ENCODE measurements at regions not wholly inside any gene's neighbourhood (a gene's known extent, or its start where the extent isn't known, plus 50 kb on each side); places are given as distances from the start of the nearest gene placed in this dataset.

GRCh38 chr3:76699846-76700245 is 340.1 kb upstream of the ROBO2 start:
- H2AFZ ChIP-seq (ENCODE audit: low read length, unreplicated experiment): no peak overlapping the region
- no peaks in the 10 kb centered on the region for H3K4me1 ChIP-seq (ENCODE audit: control insufficient read depth, insufficient read depth, low read length, unreplicated experiment)
- H3K79me2 ChIP-seq (ENCODE audit: control insufficient read depth, insufficient read depth, low read length, unreplicated experiment): no peaks in the 10 kb centered on the region
- no peak overlapping the region for H3K4me3 ChIP-seq (ENCODE audit: low read depth, low read length)
- H3K27me3 ChIP-seq (ENCODE audit: insufficient read depth, low read length): no peaks in the 10 kb centered on the region
- H3K27ac ChIP-seq (ENCODE audit: low read depth, low read length): no peak overlapping the region
- no peaks in the 10 kb centered on the region for H3K36me3 ChIP-seq (ENCODE audit: insufficient read depth, low read length)

GRCh38 chr3:76700323-76700722 is 339.6 kb upstream of the ROBO2 start:
- no peak overlapping the region for H3K4me3 ChIP-seq (ENCODE audit: low read depth, low read length)
- no peaks in the 10 kb centered on the region for H3K4me1 ChIP-seq (ENCODE audit: control insufficient read depth, insufficient read depth, low read length, unreplicated experiment)
- H3K79me2 ChIP-seq (ENCODE audit: control insufficient read depth, insufficient read depth, low read length, unreplicated experiment): no peaks in the 10 kb centered on the region
- no peak overlapping the region for H2AFZ ChIP-seq (ENCODE audit: low read length, unreplicated experiment)
- no peak overlapping the region for H3K27ac ChIP-seq (ENCODE audit: low read depth, low read length)
- H3K27me3 ChIP-seq (ENCODE audit: insufficient read depth, low read length): no peaks in the 10 kb centered on the region
- H3K36me3 ChIP-seq (ENCODE audit: insufficient read depth, low read length): no peaks in the 10 kb centered on the region

- no peaks in the 10 kb centered on the region for H3K36me3 ChIP-seq (ENCODE audit: insufficient read depth, low read length)
- H2AFZ ChIP-seq (ENCODE audit: low read length, unreplicated experiment): no peak overlapping the region
- H3K4me1 ChIP-seq (ENCODE audit: control insufficient read depth, insufficient read depth, low read length, unreplicated experiment): no peaks in the 10 kb centered on the region
- H3K27me3 ChIP-seq (ENCODE audit: insufficient read depth, low read length): no peaks in the 10 kb centered on the region
- no peaks in the 10 kb centered on the region for H3K79me2 ChIP-seq (ENCODE audit: control insufficient read depth, insufficient read depth, low read length, unreplicated experiment)
- H3K27ac ChIP-seq (ENCODE audit: low read depth, low read length): no peak overlapping the region
- H3K4me3 ChIP-seq (ENCODE audit: low read depth, low read length): no peak overlapping the region
Observed at GRCh38 chr3:76702676-76703075, 337.2 kb upstream of the ROBO2 start.

GRCh38 chr3:76715426-76715825 is 324.5 kb upstream of the ROBO2 start:
- no peaks in the 10 kb centered on the region for H3K36me3 ChIP-seq (ENCODE audit: insufficient read depth, low read length)
- H3K4me1 ChIP-seq (ENCODE audit: control insufficient read depth, insufficient read depth, low read length, unreplicated experiment): no peaks in the 10 kb centered on the region
- H3K79me2 ChIP-seq (ENCODE audit: control insufficient read depth, insufficient read depth, low read length, unreplicated experiment): no peaks in the 10 kb centered on the region
- no peak overlapping the region for H3K27ac ChIP-seq (ENCODE audit: low read depth, low read length)
- H2AFZ ChIP-seq (ENCODE audit: low read length, unreplicated experiment): no peak overlapping the region
- H3K4me3 ChIP-seq (ENCODE audit: low read depth, low read length): no peak overlapping the region
- no peaks in the 10 kb centered on the region for H3K27me3 ChIP-seq (ENCODE audit: insufficient read depth, low read length)

- Histone ChIP-seq H3K4me3 (ENCODE audit: low read depth, low read length) (no peak overlapping the region), H3K27ac (ENCODE audit: low read depth, low read length) (no peak overlapping the region), H3K79me2 (ENCODE audit: control insufficient read depth, insufficient read depth, low read length, unreplicated experiment) (no peaks in the 10 kb centered on the region), H3K27me3 (ENCODE audit: insufficient read depth, low read length) (no peaks in the 10 kb centered on the region), H2AFZ (ENCODE audit: low read length, unreplicated experiment) (no peak overlapping the region), H3K36me3 (ENCODE audit: insufficient read depth, low read length) (no peaks in the 10 kb centered on the region), H3K4me1 (ENCODE audit: control insufficient read depth, insufficient read depth, low read length, unreplicated experiment) (no peaks in the 10 kb centered on the region)
Observed at GRCh38 chr3:76723366-76723765, 316.5 kb upstream of the ROBO2 start.

DNA sequence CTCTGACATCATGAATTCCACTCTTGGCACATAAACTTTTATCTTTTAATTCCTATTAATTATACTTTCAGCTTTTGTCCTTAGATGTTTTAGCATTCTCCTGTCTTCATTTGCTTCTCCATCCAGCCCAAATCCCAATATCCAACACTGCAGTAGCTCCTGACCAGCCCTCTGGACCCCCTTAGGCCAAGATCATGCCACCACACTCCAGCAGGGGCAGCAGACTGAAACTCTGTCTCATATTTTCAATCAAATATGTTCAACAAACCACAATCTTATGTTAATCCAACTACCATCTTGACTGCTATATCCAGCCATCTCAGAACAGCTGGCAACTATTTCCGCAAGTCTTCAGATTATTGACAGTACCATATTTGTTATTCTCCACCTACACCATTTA is 315.8 kb upstream of the ROBO2 start:
- H3K4me1 ChIP-seq (ENCODE audit: control insufficient read depth, insufficient read depth, low read length, unreplicated experiment): no peaks in the 10 kb centered on the region
- no peak overlapping the region for H2AFZ ChIP-seq (ENCODE audit: low read length, unreplicated experiment)
- H3K36me3 ChIP-seq (ENCODE audit: insufficient read depth, low read length): no peaks in the 10 kb centered on the region
- no peak overlapping the region for H3K4me3 ChIP-seq (ENCODE audit: low read depth, low read length)
- H3K27me3 ChIP-seq (ENCODE audit: insufficient read depth, low read length): no peaks in the 10 kb centered on the region
- H3K79me2 ChIP-seq (ENCODE audit: control insufficient read depth, insufficient read depth, low read length, unreplicated experiment): no peaks in the 10 kb centered on the region
- H3K27ac ChIP-seq (ENCODE audit: low read depth, low read length): no peak overlapping the region

DNA sequence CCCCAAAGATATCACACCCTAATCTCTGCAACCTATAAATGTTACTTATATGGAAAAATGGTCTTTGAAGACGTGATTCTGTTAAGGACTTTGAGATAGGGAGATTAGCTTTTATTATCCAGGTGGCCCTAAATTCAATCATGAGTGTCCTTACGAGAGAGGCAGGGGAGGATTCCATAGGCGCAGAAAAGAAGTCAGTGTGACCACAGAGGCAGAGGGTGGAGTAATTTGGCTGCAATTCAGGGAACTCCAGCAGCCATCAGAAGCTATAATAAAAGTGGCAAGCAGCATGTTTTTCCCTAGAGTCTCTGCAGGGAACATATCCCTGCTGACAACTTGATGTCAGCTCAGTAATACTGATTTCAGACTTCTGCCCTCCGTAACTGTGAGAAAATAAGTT is 315.2 kb upstream of the ROBO2 start:
- Histone ChIP-seq H3K27ac (ENCODE audit: low read depth, low read length) (no peak overlapping the region), H3K36me3 (ENCODE audit: insufficient read depth, low read length) (no peaks in the 10 kb centered on the region), H3K4me1 (ENCODE audit: control insufficient read depth, insufficient read depth, low read length, unreplicated experiment) (no peaks in the 10 kb centered on the region), H2AFZ (ENCODE audit: low read length, unreplicated experiment) (no peak overlapping the region), H3K27me3 (ENCODE audit: insufficient read depth, low read length) (no peaks in the 10 kb centered on the region), H3K4me3 (ENCODE audit: low read depth, low read length) (no peak overlapping the region), H3K79me2 (ENCODE audit: control insufficient read depth, insufficient read depth, low read length, unreplicated experiment) (no peaks in the 10 kb centered on the region)

DNA sequence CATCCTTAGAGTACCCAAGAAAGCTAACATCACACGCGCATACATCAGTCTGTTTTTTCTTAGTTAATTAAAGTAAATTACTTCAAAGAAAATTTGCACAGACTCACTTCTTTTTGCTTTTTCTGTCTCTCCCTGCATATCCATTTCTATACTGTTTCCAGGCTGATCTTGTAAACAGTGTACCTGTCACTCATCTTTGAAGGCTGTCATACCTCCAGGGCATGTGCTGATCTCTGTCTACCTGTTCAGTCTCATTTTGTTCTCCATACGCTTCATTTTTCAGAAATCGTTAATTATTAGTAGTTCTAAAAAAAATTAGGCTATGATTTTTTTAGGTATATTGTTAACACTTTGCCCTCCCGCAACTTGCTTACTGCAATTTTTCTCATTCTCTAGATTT is 313.9 kb upstream of the ROBO2 start:
- H2AFZ ChIP-seq (ENCODE audit: low read length, unreplicated experiment): no peak overlapping the region
- H3K79me2 ChIP-seq (ENCODE audit: control insufficient read depth, insufficient read depth, low read length, unreplicated experiment): no peaks in the 10 kb centered on the region
- no peaks in the 10 kb centered on the region for H3K27me3 ChIP-seq (ENCODE audit: insufficient read depth, low read length)
- no peaks in the 10 kb centered on the region for H3K4me1 ChIP-seq (ENCODE audit: control insufficient read depth, insufficient read depth, low read length, unreplicated experiment)
- no peak overlapping the region for H3K4me3 ChIP-seq (ENCODE audit: low read depth, low read length)
- H3K27ac ChIP-seq (ENCODE audit: low read depth, low read length): no peak overlapping the region
- H3K36me3 ChIP-seq (ENCODE audit: insufficient read depth, low read length): no peaks in the 10 kb centered on the region

GRCh38 chr3:76728426-76728825 is 311.5 kb upstream of the ROBO2 start:
- no peaks in the 10 kb centered on the region for H3K27me3 ChIP-seq (ENCODE audit: insufficient read depth, low read length)
- H3K79me2 ChIP-seq (ENCODE audit: control insufficient read depth, insufficient read depth, low read length, unreplicated experiment): no peaks in the 10 kb centered on the region
- H3K36me3 ChIP-seq (ENCODE audit: insufficient read depth, low read length): no peaks in the 10 kb centered on the region
- no peak overlapping the region for H2AFZ ChIP-seq (ENCODE audit: low read length, unreplicated experiment)
- no peaks in the 10 kb centered on the region for H3K4me1 ChIP-seq (ENCODE audit: control insufficient read depth, insufficient read depth, low read length, unreplicated experiment)
- H3K4me3 ChIP-seq (ENCODE audit: low read depth, low read length): no peak overlapping the region
- H3K27ac ChIP-seq (ENCODE audit: low read depth, low read length): no peak overlapping the region

- Histone ChIP-seq H3K27ac (ENCODE audit: low read depth, low read length) (no peak overlapping the region), H3K4me3 (ENCODE audit: low read depth, low read length) (no peak overlapping the region), H3K27me3 (ENCODE audit: insufficient read depth, low read length) (no peaks in the 10 kb centered on the region), H3K79me2 (ENCODE audit: control insufficient read depth, insufficient read depth, low read length, unreplicated experiment) (no peaks in the 10 kb centered on the region), H3K4me1 (ENCODE audit: control insufficient read depth, insufficient read depth, low read length, unreplicated experiment) (no peaks in the 10 kb centered on the region), H3K36me3 (ENCODE audit: insufficient read depth, low read length) (no peaks in the 10 kb centered on the region), H2AFZ (ENCODE audit: low read length, unreplicated experiment) (no peak overlapping the region)
Observed at GRCh38 chr3:76731471-76731870, 308.4 kb upstream of the ROBO2 start.

DNA sequence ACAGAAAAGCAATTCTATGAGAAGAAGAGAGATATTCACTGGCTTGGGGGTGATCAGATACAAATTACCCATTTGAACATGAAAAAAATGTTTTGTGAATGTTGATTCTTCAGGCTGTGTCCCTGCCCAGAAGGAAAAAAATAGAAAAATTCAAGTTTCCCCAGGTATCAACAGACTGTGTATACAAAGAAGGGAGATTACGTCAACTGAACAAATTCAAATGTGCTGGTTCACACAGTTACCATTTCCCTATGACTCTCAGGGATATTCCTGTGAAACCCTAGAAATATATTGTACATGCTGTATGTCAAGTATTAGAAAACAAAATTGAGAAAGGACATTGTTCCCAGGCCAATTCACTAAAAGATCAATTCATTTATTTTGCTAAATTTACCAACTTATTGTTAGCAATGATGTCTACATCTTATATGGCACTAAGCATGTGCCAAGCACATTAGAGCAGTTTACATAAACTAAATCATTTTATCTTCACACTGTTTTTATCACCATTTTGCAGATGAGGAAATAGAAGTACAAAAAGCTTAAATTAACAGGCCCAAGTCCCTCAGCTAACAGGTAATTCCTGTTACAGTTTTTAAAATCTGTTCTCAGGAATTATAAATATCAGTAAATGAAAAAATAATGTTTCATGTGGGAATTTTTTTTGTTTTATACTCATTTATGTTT is 306.7 kb upstream of the ROBO2 start:
- no peak overlapping the region for H3K4me3 ChIP-seq (ENCODE audit: low read depth, low read length)
- no peak overlapping the region for H2AFZ ChIP-seq (ENCODE audit: low read length, unreplicated experiment)
- H3K79me2 ChIP-seq (ENCODE audit: control insufficient read depth, insufficient read depth, low read length, unreplicated experiment): no peaks in the 10 kb centered on the region
- no peaks in the 10 kb centered on the region for H3K4me1 ChIP-seq (ENCODE audit: control insufficient read depth, insufficient read depth, low read length, unreplicated experiment)
- no peak overlapping the region for H3K27ac ChIP-seq (ENCODE audit: low read depth, low read length)
- no peaks in the 10 kb centered on the region for H3K36me3 ChIP-seq (ENCODE audit: insufficient read depth, low read length)
- H3K27me3 ChIP-seq (ENCODE audit: insufficient read depth, low read length): no peaks in the 10 kb centered on the region

Measured in ACC112 (cell line).